GM04503 (cell line): ENCODE measurements at regions not wholly inside any gene's neighbourhood (a gene's known extent, or its start where the extent isn't known, plus 50 kb on each side); places are given as distances from the start of the nearest gene placed in this dataset.

Source experiments
- DNase-seq: peaks from one replicate; pipeline ENCODE4 v3.0.0-alpha.2; 2012; ENCODE audit warnings: low read depth

DNA sequence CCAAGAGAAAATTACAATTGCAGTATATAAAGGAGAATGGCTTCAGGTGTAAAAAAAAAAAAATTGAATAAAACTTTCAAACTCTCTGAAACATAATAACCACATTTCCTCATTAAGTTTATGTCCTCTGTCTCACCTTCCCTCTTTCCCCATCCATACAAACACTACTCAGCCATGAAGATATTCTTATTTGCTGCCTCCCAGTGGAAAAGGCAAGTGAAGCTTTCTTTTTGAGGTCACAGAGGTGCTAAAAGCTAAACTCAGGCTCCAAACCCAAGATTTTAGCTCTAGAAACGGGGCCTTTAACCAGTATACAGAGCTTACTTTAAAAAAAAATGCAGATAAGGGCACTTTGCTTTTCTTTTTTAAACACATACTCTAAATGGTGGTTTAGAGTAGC lies 1568.5 kb downstream of the FAM181B start:
- DNase-seq = no peak

DNA sequence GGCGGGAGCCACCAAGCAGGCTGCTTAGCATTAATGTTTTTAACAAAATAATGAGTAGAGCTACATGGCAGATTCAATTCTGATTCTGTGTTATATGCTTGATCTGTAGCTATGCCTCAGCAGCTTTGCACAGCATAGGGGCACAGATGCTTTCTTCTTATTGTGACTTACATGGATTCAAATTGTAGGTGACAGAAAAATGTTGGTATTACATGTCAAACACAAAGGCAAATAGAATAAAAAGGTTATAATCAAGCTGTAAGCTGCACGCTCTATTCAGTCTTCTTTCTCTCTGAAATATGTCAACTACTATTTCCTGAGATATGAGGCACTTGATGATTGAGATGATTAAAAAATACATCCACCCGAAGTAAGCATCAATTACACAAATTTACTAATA lies 1573.8 kb downstream of the FAM181B start:
- no peak for DNase-seq

GRCh38 chr11:81135570-81135969 lies 1598.1 kb downstream of the FAM181B start:
- no peak for DNase-seq

DNA sequence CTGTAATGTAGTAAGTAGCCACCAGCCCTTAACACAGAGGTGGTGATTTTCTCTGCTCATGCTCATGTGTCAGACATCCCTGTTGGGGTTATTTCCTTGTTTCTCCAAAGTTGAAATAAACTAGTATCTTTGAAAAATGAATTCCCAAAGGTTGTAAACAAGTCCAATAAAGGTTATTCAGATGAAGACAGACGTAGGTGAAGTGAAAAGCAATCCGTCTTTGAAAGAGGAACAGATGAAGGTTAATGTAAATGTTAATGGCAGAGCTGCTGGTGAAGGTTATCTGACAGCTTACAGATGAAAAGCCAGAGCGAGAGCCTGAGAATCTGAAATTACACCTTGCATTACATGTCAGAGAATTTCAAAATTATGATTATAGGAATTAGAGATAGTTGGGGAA lies 1604.0 kb downstream of the FAM181B start:
- no peak for DNase-seq

GRCh38 chr11:81112718-81113117 lies 1620.9 kb downstream of the FAM181B start:
- no peak for DNase-seq

DNA sequence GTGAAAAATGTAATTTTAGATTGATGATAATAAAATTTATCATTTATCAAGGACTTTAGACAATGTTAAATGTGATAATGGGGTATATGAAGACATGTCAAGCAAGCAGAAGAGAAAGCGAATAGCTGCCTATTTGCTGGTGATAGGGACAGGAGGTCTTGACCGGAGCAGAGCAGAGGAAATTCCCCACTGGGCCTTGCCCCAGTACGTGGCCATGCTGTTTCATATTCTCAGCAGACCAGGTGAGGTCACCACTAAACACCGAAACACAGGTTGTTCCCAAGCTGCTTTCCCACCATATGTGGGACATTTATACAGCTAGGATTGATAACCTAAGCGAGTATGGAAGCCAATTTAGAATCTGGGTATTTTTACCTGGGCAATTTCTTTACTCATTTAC lies 1629.6 kb downstream of the FAM181B start:
- DNase-seq = no peak

- no peak for DNase-seq
These were observed 1635.2 kb downstream of the FAM181B start for GRCh38 chr11:81098471-81098870.

GRCh38 chr11:81092522-81092921 lies 1641.1 kb downstream of the FAM181B start:
- no peak for DNase-seq

DNA sequence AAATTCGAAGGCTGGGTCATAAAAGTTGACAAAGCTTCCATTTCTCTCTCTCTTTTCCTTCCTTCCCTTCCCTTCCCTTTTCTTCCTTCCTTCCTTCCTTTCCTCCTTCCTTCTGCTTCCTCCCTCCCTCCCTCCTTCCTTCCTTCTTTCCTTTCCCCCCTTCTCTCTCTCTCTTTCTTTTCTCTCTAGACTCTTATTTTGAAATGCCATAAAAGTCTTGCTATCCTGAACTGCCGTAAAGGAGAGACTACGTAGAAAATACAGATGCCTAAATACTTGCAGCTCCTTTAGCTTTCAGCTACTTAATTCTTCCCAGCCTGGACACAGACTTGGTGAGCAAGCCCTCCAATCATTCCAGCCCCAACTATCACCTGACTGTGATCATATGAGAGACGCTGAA lies 1644.4 kb downstream of the FAM181B start:
- DNase-seq = no peak

- DNase-seq = no peak
These were observed 1639.6 kb upstream of the TENM4 start for GRCh38 chr11:81080476-81080875.

DNA sequence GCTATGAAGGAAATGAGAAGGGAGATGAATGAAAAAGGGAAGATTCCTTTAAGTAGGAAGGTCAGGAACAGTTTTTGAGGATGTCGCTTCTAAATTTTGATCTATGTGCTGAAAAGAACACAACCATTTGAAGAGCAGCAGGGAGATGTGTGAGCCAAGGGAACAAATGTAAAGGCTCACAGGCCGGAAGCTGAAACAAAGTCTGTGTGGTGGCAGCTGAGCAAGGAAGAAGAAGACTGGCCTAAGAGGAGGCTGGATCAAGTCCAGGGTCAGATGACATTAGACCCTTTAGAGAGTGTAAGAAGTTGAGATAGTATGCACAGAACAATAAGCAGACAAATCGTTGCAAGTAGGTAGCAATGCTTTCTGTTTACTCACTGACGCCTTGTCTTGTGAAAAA lies 1631.4 kb upstream of the TENM4 start:
- DNase-seq = no peak

GRCh38 chr11:81071606-81072005 lies 1630.8 kb upstream of the TENM4 start:
- DNase-seq = no peak

DNA sequence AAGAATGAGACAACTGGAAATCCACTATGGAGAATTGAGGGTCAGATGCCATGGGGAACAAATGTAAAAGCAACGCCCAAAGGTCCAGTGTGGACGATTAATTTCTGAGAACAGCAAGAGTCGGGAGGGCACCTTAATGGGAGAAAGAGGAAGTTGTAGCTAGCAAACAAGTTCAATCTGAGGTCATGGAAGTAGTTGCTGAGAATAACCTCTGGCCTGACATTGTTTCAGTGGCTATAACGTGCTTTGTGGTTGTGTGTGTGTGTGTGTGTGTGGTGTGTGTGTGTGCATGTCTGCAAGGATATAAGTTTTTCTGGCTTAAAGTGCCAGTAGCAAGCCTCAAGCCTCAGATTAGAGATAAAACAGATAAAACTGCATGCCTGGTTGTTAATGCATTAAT lies 1630.1 kb upstream of the TENM4 start:
- DNase-seq = no peak

DNA sequence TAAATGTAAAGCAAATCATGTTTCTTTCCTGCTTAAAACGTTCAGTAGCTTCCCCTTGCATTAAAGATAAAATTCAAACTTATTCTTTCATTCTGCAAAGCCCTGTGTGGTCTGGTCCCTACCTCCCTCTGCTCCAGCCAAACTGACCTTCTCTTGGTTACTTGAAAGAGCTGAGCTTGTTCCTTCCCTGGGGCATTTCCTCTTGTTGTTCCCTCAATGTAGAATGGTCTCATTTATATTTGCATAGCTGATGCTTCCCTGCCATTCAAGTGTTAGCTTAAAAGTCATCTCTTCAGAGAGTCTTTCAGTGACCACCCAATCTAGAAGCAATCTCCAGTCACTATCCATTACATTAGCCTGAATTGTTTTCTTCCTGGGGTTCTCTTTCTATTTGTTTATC lies 1618.5 kb upstream of the TENM4 start:
- DNase-seq = no peak

DNA sequence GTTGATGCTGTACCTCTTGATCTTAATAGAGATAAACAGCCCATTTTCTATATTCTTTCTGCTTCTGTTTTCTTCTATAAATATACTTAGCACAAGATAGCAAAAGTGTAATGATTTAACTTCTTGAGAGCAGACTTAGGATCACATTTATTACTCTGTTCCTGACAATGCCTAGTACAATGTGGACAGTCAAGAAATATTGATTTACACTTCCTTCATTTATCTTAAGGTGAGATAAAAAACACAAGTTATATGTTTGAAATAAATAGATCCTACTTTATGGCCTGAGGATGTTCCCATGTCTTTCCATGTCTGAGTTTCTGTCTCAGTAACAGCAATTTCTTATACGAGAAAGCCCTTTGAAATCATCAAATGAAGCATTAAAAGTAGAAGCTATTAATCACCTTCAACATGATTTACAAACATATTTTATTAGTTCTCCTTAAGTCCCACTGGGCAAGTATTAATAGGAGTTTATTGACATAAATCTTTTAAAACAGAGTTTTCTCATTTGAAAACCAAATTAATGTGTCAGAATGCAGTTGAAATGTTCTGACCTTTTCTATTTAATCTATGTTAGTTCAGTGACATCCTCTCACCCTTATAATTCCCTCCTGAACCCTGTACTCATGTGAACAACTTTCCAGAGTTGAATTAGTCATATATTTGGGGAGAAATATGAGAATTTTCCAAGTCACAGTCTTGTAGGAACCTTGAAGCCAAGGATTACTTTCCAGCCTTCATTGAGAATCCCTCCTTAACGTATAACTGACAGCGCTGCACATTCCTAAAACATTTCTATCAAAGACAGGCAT lies 1611.7 kb upstream of the TENM4 start:
- DNase-seq = no peak

- no peak for DNase-seq
These were observed 1599.2 kb upstream of the TENM4 start for GRCh38 chr11:81039916-81040524.

- no peak for DNase-seq
These were observed 1595.5 kb upstream of the TENM4 start for GRCh38 chr11:81036168-81036870.

- DNase-seq = no peak
These were observed 1593.1 kb upstream of the TENM4 start for GRCh38 chr11:81033779-81034540.

GRCh38 chr11:81032906-81033305 lies 1592.1 kb upstream of the TENM4 start:
- DNase-seq = no peak

- DNase-seq = no peak
These were observed 1589.4 kb upstream of the TENM4 start for GRCh38 chr11:81030186-81030585.

- no peak for DNase-seq
These were observed 1585.2 kb upstream of the TENM4 start for GRCh38 chr11:81026032-81026431.

DNA sequence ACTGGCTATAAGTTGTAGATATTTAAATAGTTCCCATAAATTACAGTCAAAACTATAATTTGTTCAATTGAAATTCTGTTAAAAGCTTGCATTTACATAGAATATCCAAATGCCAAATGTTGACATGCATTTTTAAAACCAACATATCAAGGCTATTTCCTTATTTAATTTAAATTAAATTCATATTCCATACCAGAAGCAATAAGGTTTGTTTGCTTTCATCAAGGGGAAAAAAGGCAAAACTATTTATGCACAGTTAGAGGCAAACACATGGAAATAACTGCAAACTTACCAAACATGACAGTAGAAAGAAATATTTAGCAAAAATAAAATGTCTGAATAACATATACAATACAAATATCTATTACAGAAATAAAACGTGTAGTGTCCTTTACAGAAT lies 1581.2 kb upstream of the TENM4 start:
- no peak for DNase-seq

GRCh38 chr11:81010631-81011030 lies 1569.8 kb upstream of the TENM4 start:
- no peak for DNase-seq
